Body of pancreas (tissue), 4 donors: ENCODE measurements at regions not wholly inside any gene's neighbourhood (a gene's known extent, or its start where the extent isn't known, plus 50 kb on each side); places are given as distances from the start of the nearest gene placed in this dataset.

Experiments used
- ATAC-seq: fragments of 150-250 bp; one replicate; pipeline ENCODE4 v1.9.1; 2016
- DNase-seq, 4 donors: peaks; one replicate each; pipeline ENCODE4 v3.0.0-alpha.2; 2019
- H3K27ac ChIP-seq, 4 donors: fragments of 200-600 bp; sonication (generic); 1 replicate in 3 of 4; 2 replicates in 1 of 4; pipeline versions ENCODE4 v1.5.1 to v1.6.1; 2016 to 2019; ENCODE audit warnings: mild to moderate bottlenecking in 1 of 4, mixed read lengths in 1 of 4, moderate library complexity in 1 of 4
- H3K27me3 ChIP-seq, 2 donors: fragments of 200-600 bp; sonication (generic); one replicate each; pipeline ENCODE4 v1.6.0; 2016; ENCODE audit warnings: mild to moderate bottlenecking in 1 of 2
- H3K36me3 ChIP-seq, 2 donors: fragments of 200-600 bp; sonication (generic); replicated peaks in 1 of 2; 2 replicates each; pipeline ENCODE4 v1.5.1; 2016; ENCODE audit warnings: low read depth in 2 of 2; ENCODE audit not compliant: insufficient read depth in 1 of 2
- H3K4me1 ChIP-seq: fragments of 200-600 bp; sonication (generic); one replicate; pipeline ENCODE4 v1.6.0; 2016
- H3K4me3 ChIP-seq, 2 donors: fragments of 200-600 bp; sonication (generic); 1 replicate in 1 of 2; 2 replicates in 1 of 2; pipeline ENCODE4 v1.5.1; 2016 to 2019
- H3K9me3 ChIP-seq, 3 donors: fragments of 200-600 bp; sonication (generic); 1 replicate in 2 of 3; 2 replicates in 1 of 3; pipeline ENCODE4 v1.5.1; 2016
- POLR2A ChIP-seq, 3 donors: fragments of 450-650 bp; IDR thresholded peaks; one replicate each; pipeline ENCODE4 v1.6.1; 2016; ENCODE audit warnings: antibody characterized with exemption in 3 of 3, mild to moderate bottlenecking in 2 of 3
- WGBS, 2 donors: methylation state at CpG; one replicate each; pipeline ENCODE4 v1.1.5; 2017; 5-methylcytosine and 5-hydroxymethylcytosine counted together
- intact Hi-C: fragments of 100-400 bp; cut with DNase I; formaldehyde crosslinking; loops from one replicate; pipeline ENCODE4 v1.15.1; 2023
- TF ChIP-seq, protein P1 (sequence below), 7 experiments: fragments of 450-650 bp in 4 of 7; fragments of 200-600 bp in 3 of 7; sonication (generic) in 3 of 7; IDR thresholded peaks; one replicate each; pipeline ENCODE4 v1.5.1; 2016 to 2019; ENCODE audit warnings: antibody characterized with exemption in 7 of 7

- DNase-seq (no peak), ATAC-seq (no peak)
- intact Hi-C loops = no loop called here
- Histone ChIP-seq H3K27ac (no peak overlapping the region), H3K36me3 (no peaks in the 10 kb centered on the region), H3K4me1 (no peaks in the 10 kb centered on the region), H3K4me3 (no peak overlapping the region), H3K9me3 (no peaks in the 10 kb centered on the region), H3K27me3 (no peaks in the 10 kb centered on the region)
- no peak for TF ChIP-seq POLR2A (IDR thresholded peaks at IDR 0.05)
- TF ChIP-seq, protein P1, sequence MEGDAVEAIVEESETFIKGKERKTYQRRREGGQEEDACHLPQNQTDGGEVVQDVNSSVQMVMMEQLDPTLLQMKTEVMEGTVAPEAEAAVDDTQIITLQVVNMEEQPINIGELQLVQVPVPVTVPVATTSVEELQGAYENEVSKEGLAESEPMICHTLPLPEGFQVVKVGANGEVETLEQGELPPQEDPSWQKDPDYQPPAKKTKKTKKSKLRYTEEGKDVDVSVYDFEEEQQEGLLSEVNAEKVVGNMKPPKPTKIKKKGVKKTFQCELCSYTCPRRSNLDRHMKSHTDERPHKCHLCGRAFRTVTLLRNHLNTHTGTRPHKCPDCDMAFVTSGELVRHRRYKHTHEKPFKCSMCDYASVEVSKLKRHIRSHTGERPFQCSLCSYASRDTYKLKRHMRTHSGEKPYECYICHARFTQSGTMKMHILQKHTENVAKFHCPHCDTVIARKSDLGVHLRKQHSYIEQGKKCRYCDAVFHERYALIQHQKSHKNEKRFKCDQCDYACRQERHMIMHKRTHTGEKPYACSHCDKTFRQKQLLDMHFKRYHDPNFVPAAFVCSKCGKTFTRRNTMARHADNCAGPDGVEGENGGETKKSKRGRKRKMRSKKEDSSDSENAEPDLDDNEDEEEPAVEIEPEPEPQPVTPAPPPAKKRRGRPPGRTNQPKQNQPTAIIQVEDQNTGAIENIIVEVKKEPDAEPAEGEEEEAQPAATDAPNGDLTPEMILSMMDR (IDR thresholded peaks at IDR 0.05) = no peak
- 65 to 68% methylated on average over 4 of the region's 4 CpGs for WGBS, 2 donors
These were observed 173.7 kb upstream of the EGLN3 start for GRCh38 chr14:34124585-34124984.

- Histone ChIP-seq H3K9me3 (no peaks in the 10 kb centered on the region), H3K4me1 (no peaks in the 10 kb centered on the region), H3K27me3 (no peaks in the 10 kb centered on the region), H3K4me3 (no peak overlapping the region), H3K27ac (no peak overlapping the region), H3K36me3 (no peaks in the 10 kb centered on the region)
- ATAC-seq = no peak
- TF ChIP-seq, protein P1 (IDR thresholded peaks at IDR 0.05) = no peak
- no peak for TF ChIP-seq POLR2A (IDR thresholded peaks at IDR 0.05)
- 35 to 53% methylated on average over 1 of the region's 1 CpG for WGBS, 2 donors
- DNase-seq = no peak
- intact Hi-C loops = no loop called here
These were observed 171.8 kb upstream of the EGLN3 start for GRCh38 chr14:34122650-34123049.

GRCh38 chr14:34122081-34122480 lies 171.2 kb upstream of the EGLN3 start:
- TF ChIP-seq, protein P1 (IDR thresholded peaks at IDR 0.05) = no peak
- TF ChIP-seq POLR2A (IDR thresholded peaks at IDR 0.05) = no peak
- WGBS, 2 donors = 14 to 16% methylated on average over 3 of the region's 3 CpGs
- H3K27ac ChIP-seq = no peak overlapping the region
- ATAC-seq (no peak), DNase-seq (no peak)
- no peaks in the 10 kb centered on the region for H3K4me1 ChIP-seq
- intact Hi-C loops = no loop called here
- H3K9me3 ChIP-seq = no peaks in the 10 kb centered on the region
- no peaks in the 10 kb centered on the region for H3K36me3 ChIP-seq
- no peak overlapping the region for H3K4me3 ChIP-seq
- no peaks in the 10 kb centered on the region for H3K27me3 ChIP-seq

DNA sequence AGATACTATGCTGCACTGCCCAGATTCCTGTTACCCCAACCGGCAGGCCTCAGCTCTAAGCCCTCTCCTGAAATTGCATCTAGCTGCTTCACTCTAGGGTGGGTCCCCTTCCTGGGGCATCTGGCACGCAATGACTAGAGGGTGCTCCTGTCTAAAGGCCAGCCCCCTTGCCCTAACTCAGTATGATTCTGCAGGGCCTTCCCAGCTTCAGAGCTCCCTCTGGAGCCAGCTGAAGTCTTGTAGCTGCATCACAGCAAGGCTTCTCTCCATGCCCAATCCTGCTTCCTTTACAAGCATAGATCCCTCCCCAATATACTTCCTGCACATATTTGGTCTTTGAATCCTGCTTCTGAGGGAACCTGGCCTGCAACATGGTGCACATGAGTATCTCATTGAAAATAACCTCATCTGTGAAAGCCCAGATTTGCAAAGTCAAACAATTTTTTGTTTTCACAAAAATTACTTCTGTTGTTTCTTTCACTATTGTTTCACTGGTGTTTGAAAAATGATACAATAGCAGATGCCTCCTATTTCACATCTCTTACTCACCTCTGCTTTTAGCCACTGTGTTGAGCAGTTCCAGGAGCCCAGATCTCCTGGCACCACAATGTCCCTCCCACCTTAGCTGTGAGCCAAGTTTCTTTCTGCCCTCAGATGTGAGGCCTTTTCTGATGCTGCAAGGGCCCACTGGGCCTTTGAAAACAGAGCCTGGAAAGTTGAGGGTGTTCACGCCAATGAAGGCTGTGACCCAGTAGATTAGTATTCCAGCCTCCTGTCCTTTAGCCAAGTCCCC lies 169.5 kb upstream of the EGLN3 start:
- DNase-seq (no peak), ATAC-seq (no peak)
- H3K4me3 ChIP-seq = no peak overlapping the region
- no peaks in the 10 kb centered on the region for H3K4me1 ChIP-seq
- H3K36me3 ChIP-seq = no peaks in the 10 kb centered on the region
- intact Hi-C loops = no loop called here
- H3K27me3 ChIP-seq = no peaks in the 10 kb centered on the region
- no peak overlapping the region for H3K27ac ChIP-seq
- TF ChIP-seq, protein P1 (IDR thresholded peaks at IDR 0.05) = no peak
- no peak for TF ChIP-seq POLR2A (IDR thresholded peaks at IDR 0.05)
- no peaks in the 10 kb centered on the region for H3K9me3 ChIP-seq
- 85 to 93% methylated on average over 3 of the region's 3 CpGs for WGBS, 2 donors
